ENCODE measurements at regions not wholly inside any gene's neighbourhood (a gene's known extent, or its start where the extent isn't known, plus 50 kb on each side); places are given as distances from the start of the nearest gene placed in this dataset.
"Not testable (repeated sequence)": the region's sequence is repeated elsewhere in the genome, so short reads cannot be mapped to it uniquely, and the experiment has no call there.

DNA sequence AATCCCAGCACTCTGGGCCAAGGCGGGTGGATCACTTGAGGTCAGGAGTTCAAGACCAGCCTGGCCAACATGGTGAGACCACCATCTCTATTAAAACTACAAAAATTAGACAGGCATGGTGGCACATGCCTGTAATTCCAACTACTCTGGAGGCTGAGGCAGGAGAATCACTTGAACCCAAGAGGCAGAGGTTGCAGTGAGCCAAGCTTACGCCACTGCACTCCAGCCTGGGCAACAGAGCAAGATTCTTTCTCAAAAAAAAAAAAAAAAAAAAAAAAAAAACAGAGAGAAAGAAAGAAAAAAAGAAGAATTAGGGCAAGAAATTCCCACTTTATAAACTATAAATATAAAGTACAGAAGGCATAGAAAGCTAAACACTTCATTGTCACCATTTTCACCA, 98.2 kb upstream of the NDUFV2 start:
- not testable (repeated sequence) for TF ChIP-seq EZH2 (IDR thresholded peaks at IDR 0.05; ENCODE audit: borderline replicate concordance); EZH2phosphoT487 (IDR thresholded peaks at IDR 0.05; ENCODE audit: low read depth, severe bottlenecking, unreplicated experiment)
- TF ChIP-seq, protein P1, sequence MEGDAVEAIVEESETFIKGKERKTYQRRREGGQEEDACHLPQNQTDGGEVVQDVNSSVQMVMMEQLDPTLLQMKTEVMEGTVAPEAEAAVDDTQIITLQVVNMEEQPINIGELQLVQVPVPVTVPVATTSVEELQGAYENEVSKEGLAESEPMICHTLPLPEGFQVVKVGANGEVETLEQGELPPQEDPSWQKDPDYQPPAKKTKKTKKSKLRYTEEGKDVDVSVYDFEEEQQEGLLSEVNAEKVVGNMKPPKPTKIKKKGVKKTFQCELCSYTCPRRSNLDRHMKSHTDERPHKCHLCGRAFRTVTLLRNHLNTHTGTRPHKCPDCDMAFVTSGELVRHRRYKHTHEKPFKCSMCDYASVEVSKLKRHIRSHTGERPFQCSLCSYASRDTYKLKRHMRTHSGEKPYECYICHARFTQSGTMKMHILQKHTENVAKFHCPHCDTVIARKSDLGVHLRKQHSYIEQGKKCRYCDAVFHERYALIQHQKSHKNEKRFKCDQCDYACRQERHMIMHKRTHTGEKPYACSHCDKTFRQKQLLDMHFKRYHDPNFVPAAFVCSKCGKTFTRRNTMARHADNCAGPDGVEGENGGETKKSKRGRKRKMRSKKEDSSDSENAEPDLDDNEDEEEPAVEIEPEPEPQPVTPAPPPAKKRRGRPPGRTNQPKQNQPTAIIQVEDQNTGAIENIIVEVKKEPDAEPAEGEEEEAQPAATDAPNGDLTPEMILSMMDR (IDR thresholded peaks at IDR 0.05; ENCODE audit: poor library complexity) = not testable (repeated sequence)

Measured in hepatocyte (in vitro differentiated cells).